Mucosa of rectum (tissue), 2 donors: ENCODE measurements at regions not wholly inside any gene's neighbourhood (a gene's known extent, or its start where the extent isn't known, plus 50 kb on each side); places are given as distances from the start of the nearest gene placed in this dataset.

Experiments
- H3K27ac ChIP-seq, 2 donors: one replicate each; pipeline ENCODE4 v1.7.0; 2013; ENCODE audit warnings: inconsistent platforms in 2 of 2, low read depth in 2 of 2, low read length in 2 of 2
- H3K27me3 ChIP-seq, 2 donors: one replicate each; pipeline ENCODE4 v1.7.0; 2013; ENCODE audit warnings: low read length in 2 of 2; ENCODE audit not compliant: control insufficient read depth in 2 of 2, insufficient read depth in 2 of 2
- H3K36me3 ChIP-seq, 2 donors: one replicate each; pipeline ENCODE4 v1.7.0; 2013; ENCODE audit warnings: low read length in 2 of 2; ENCODE audit not compliant: control insufficient read depth in 2 of 2, insufficient read depth in 2 of 2
- H3K4me1 ChIP-seq, 2 donors: one replicate each; pipeline ENCODE4 v1.7.0; 2013; ENCODE audit warnings: low read length in 2 of 2, mild to moderate bottlenecking in 1 of 2; ENCODE audit not compliant: control insufficient read depth in 2 of 2, insufficient read depth in 2 of 2
- H3K4me3 ChIP-seq, 2 donors: one replicate each; pipeline ENCODE4 v1.7.0; 2013; ENCODE audit warnings: low read length in 2 of 2
- H3K9ac ChIP-seq, 2 donors: one replicate each; pipeline ENCODE4 v1.7.0; 2013; ENCODE audit warnings: low read length in 2 of 2, low read depth in 1 of 2, mild to moderate bottlenecking in 1 of 2
- H3K9me3 ChIP-seq, 2 donors: one replicate each; pipeline ENCODE4 v1.7.0; 2013; ENCODE audit warnings: low read length in 2 of 2; ENCODE audit not compliant: control insufficient read depth in 2 of 2
- donor health status: healthy.
- donor health status: Normal muscosa, but diverticular disease.

- H3K9me3 ChIP-seq, result no peaks in the 10 kb centered on the region
- H3K27ac ChIP-seq, result no peak overlapping the region
- no peaks in the 10 kb centered on the region for H3K27me3 ChIP-seq
- no peak overlapping the region for H3K9ac ChIP-seq
- no peaks in the 10 kb centered on the region for H3K36me3 ChIP-seq
- no peaks in the 10 kb centered on the region for H3K4me1 ChIP-seq
- H3K4me3 ChIP-seq, result no peak overlapping the region
Measured at GRCh38 chr5:8740595-8740994, 805.3 kb downstream of the SEMA5A start.

- no peaks in the 10 kb centered on the region for H3K4me1 ChIP-seq
- H3K9ac ChIP-seq, result no peak overlapping the region
- no peaks in the 10 kb centered on the region for H3K36me3 ChIP-seq
- H3K27ac ChIP-seq, result no peak overlapping the region
- no peak overlapping the region for H3K4me3 ChIP-seq
- no peaks in the 10 kb centered on the region for H3K9me3 ChIP-seq
- H3K27me3 ChIP-seq, result no peaks in the 10 kb centered on the region
Measured at GRCh38 chr5:8749556-8749955, 796.3 kb downstream of the SEMA5A start.

DNA sequence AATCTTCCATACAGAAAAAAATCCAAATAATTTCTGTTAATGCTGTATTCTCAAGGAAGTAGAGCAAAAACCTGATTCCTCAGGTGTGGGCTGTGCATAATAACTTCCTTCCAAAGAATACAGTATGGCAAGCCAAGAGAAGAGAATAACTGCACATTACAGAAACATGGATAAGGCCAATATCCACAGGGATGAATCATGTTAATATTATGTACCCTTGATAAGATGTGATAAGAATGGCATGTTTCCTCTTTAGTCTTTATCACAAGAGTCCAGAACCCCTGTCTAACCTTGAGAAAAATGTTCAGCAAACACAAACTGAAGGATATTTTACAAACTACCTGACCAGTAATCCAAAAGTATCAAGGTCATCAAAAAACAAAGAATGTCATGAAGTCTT, 795.8 kb downstream of the SEMA5A start:
- H3K36me3 ChIP-seq, result no peaks in the 10 kb centered on the region
- H3K27me3 ChIP-seq, result no peaks in the 10 kb centered on the region
- H3K4me3 ChIP-seq, result no peak overlapping the region
- H3K9me3 ChIP-seq, result no peaks in the 10 kb centered on the region
- no peaks in the 10 kb centered on the region for H3K4me1 ChIP-seq
- no peak overlapping the region for H3K9ac ChIP-seq
- H3K27ac ChIP-seq, result no peak overlapping the region

DNA sequence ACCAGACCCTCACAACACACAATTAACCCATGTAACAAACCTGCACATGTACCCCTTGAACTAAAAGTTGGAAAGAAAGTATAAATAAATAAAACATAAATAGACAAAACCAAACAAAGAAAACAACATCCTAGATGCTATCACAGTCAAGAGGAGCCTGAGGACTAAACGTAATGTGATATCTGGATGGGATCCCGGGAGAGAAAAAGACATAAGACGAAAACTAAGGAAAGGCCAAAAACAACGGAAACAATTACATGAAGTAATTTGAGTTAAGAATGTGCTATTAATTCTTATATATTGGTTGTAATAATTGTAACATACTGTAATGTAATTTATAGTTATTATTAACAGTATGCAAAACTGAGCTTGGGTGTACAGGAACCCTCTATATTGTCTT, 793.9 kb downstream of the SEMA5A start:
- Histone ChIP-seq H3K27me3 (no peaks in the 10 kb centered on the region), H3K27ac (no peak overlapping the region), H3K9me3 (no peaks in the 10 kb centered on the region), H3K9ac (no peak overlapping the region), H3K36me3 (no peaks in the 10 kb centered on the region), H3K4me1 (no peaks in the 10 kb centered on the region), H3K4me3 (no peak overlapping the region)

DNA sequence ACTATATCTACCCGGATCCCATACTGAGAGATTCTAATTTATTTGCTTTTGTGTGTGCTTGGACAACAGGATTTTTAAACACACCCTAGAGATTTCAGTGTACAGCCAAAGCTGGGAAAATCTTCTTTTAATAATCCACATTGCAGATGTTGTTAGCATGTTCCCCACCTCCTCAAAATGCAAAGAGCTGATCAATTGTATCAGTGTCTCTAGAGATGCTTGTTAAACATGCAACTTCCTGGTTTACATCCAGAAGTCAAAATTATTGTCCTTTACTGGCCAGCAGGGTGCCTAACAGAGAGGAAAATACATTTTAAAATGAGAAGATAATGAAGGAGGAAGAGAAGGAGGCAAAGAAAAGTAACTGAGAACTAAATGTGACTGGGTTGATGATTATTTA, 793.3 kb downstream of the SEMA5A start:
- no peaks in the 10 kb centered on the region for H3K27me3 ChIP-seq
- no peak overlapping the region for H3K4me3 ChIP-seq
- H3K4me1 ChIP-seq, result no peaks in the 10 kb centered on the region
- no peaks in the 10 kb centered on the region for H3K36me3 ChIP-seq
- no peak overlapping the region for H3K27ac ChIP-seq
- no peaks in the 10 kb centered on the region for H3K9me3 ChIP-seq
- H3K9ac ChIP-seq, result no peak overlapping the region

DNA sequence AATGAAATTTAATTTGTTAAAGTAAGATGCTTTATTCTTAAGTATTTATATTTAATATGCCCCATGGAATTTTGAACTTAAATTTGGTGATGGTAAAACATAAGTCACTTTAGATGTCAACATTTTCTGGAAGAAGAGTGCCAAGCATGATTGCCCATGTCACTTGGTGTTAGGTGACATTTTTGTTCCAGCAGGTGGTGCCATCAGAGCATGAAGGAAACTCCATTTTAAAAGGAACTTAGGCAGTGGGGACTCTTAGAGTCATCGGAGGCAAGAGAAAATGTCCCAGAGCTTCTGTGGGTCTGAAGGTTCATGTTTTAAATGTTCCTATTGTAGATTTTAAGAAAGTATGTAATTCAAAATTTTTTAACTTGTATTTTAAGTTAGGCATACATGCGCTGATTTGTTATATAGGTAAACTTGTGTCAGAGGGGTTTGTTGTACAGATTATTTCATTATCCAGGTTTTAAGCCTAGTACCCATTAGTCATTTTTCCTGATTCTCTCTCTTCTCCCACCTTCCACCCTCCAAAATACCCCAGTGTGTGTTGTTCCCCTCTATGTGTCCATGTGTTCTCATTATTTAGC, 789.3 kb downstream of the SEMA5A start:
- Histone ChIP-seq H3K27me3 (no peaks in the 10 kb centered on the region), H3K9me3 (no peaks in the 10 kb centered on the region), H3K36me3 (no peaks in the 10 kb centered on the region), H3K4me3 (no peak overlapping the region), H3K4me1 (no peaks in the 10 kb centered on the region), H3K27ac (no peak overlapping the region), H3K9ac (no peak overlapping the region)

DNA sequence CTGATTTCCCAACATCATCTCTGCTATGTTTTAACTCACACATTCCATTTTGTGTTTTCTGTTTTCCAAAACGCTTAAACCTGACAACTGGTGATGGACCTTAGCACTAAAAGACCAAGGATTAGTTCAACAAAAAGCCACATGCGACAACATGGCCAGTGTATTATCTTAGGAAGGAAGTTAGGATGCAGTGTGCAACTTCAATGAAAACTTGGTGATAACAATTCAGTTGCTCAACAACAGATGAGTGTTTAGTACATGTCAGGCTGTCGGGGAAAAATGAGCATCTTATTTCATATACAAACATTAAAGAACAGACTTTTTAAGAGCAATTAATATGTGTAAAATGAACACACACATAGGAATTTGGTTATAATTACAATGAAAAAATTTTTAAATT, 780.0 kb downstream of the SEMA5A start:
- Histone ChIP-seq H3K4me3 (no peak overlapping the region), H3K36me3 (no peaks in the 10 kb centered on the region), H3K9ac (no peak overlapping the region), H3K27me3 (no peaks in the 10 kb centered on the region), H3K4me1 (no peaks in the 10 kb centered on the region), H3K27ac (no peak overlapping the region), H3K9me3 (no peaks in the 10 kb centered on the region)

DNA sequence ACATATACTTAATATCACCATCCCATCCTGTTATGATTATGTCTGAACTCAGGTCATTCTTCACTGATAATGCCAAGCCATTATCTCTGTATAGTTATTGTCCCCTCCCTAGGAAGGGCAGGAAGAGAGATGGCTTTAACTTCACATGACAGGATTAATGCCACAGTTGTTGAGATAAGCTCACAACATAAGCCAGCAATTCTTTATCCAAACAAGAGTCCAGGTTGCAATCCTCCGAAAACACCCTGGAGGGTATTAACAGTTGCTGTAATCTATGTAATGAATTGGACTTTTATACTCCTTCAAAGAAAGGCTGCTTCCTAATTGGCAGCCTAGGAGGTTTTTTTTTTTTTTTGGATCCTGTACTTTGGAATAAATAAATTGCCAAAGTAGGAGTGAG, 779.4 kb downstream of the SEMA5A start:
- Histone ChIP-seq H3K27me3 (no peaks in the 10 kb centered on the region), H3K9me3 (no peaks in the 10 kb centered on the region), H3K4me1 (no peaks in the 10 kb centered on the region), H3K9ac (no peak overlapping the region), H3K4me3 (no peak overlapping the region), H3K36me3 (no peaks in the 10 kb centered on the region), H3K27ac (no peak overlapping the region)

GRCh38 chr5:8767111-8767510, 778.8 kb downstream of the SEMA5A start:
- no peaks in the 10 kb centered on the region for H3K36me3 ChIP-seq
- H3K9ac ChIP-seq, result no peak overlapping the region
- no peaks in the 10 kb centered on the region for H3K4me1 ChIP-seq
- no peaks in the 10 kb centered on the region for H3K27me3 ChIP-seq
- H3K27ac ChIP-seq, result no peak overlapping the region
- H3K4me3 ChIP-seq, result no peak overlapping the region
- H3K9me3 ChIP-seq, result no peaks in the 10 kb centered on the region

DNA sequence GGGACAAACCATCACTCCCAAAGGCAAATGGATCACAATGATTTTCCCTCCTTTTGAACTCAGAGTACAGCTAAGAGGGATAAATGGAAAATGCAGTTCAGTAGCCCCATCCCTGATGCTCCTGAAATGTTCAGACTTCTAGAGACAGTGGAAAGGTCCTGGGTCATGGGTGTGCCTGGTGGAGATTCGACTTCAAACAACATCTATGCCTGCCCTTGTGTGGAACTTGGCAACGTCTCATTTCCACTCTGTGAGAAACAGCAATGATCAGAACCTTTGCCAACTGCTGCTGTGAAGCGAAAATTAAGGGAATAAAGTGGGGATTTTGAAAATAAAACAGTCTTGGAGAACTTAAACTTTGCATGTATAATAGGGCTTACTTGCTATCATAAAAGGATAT, 778.1 kb downstream of the SEMA5A start:
- Histone ChIP-seq H3K36me3 (no peaks in the 10 kb centered on the region), H3K9me3 (no peaks in the 10 kb centered on the region), H3K4me1 (no peaks in the 10 kb centered on the region), H3K27me3 (no peaks in the 10 kb centered on the region), H3K9ac (no peak overlapping the region), H3K27ac (no peak overlapping the region), H3K4me3 (no peak overlapping the region)

DNA sequence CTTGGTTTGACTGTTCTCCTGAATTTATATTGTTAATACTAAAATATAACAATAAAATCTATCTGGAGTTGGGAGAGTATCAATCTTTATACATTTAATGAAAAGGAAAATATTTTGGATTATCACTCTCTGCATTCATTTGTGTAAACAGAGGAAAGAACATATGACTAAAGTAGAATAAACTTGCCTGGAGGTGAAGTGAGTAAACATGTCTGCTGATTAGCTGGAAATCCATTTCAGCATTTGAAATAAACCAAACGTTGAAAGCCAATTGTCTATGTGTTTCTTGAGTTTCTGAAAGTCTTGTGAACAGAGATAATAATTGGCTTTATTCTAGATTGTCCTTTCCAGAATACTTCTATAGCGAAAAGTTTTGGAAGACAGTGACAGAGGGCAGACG, 776.2 kb downstream of the SEMA5A start:
- Histone ChIP-seq H3K27me3 (no peaks in the 10 kb centered on the region), H3K9ac (no peak overlapping the region), H3K27ac (no peak overlapping the region), H3K4me1 (no peaks in the 10 kb centered on the region), H3K9me3 (no peaks in the 10 kb centered on the region), H3K4me3 (no peak overlapping the region), H3K36me3 (no peaks in the 10 kb centered on the region)
